WTC11 (cell line): ENCODE measurements at regions not wholly inside any gene's neighbourhood (a gene's known extent, or its start where the extent isn't known, plus 50 kb on each side); places are given as distances from the start of the nearest gene placed in this dataset.

ENCODE experiments used
- ATAC-seq: fragments of 200-7000 bp; cut with Tn5 transposase; 2 replicates; pipeline ENCODE4 v1.10.0; 2021; ENCODE audit warnings: mild to moderate bottlenecking, moderate library complexity
- CTCF ChIA-PET: fragments of 300-600 bp; sonication (Branson Sonifier 250); formaldehyde crosslinking; loops from one replicate; lab custom pipeline; 2021; ENCODE audit warnings: antibody characterized with exemption; lab: Charles Lee
- POLR2A ChIA-PET: fragments of 350-600 bp; sonication (Branson Sonifier 250); formaldehyde crosslinking; loops from one replicate; lab custom pipeline; 2021; ENCODE audit warnings: antibody characterized with exemption; lab: Charles Lee
- DNase-seq: peaks from one replicate; pipeline ENCODE4 v3.0.0; 2021; ENCODE audit warnings: low spot score
- H3K27ac Mint-ChIP-seq: 2 replicates; pipeline ENCODE4 v1.8.0; 2021; ENCODE audit warnings: mixed read lengths
- H3K27me3 Mint-ChIP-seq: 2 replicates; pipeline ENCODE4 v1.8.0; 2021; ENCODE audit warnings: low read depth, mild to moderate bottlenecking, moderate library complexity, mixed read lengths
- H3K36me3 Mint-ChIP-seq: 2 replicates; pipeline ENCODE4 v1.8.0; 2021; ENCODE audit warnings: mixed read lengths
- H3K4me1 Mint-ChIP-seq: 2 replicates; pipeline ENCODE4 v1.8.0; 2022; ENCODE audit warnings: mixed read lengths
- H3K4me3 Mint-ChIP-seq: 2 replicates; pipeline ENCODE4 v1.8.0; 2021; ENCODE audit warnings: mild to moderate bottlenecking, moderate library complexity, mixed read lengths
- H3K9me3 Mint-ChIP-seq: 2 replicates; pipeline ENCODE4 v1.8.0; 2021; ENCODE audit warnings: mixed read lengths
- CREM ChIP-seq: sonication (generic); formaldehyde crosslinking; IDR thresholded peaks from 2 replicates; pipeline ENCODE4 v1.8.1; 2022; ENCODE audit warnings: mild to moderate bottlenecking, missing genetic modification reagents, moderate library complexity
- ESRRA ChIP-seq: sonication (generic); formaldehyde crosslinking; IDR thresholded peaks from 2 replicates; pipeline ENCODE4 v1.8.1; 2022; ENCODE audit warnings: mild to moderate bottlenecking, missing genetic modification reagents, borderline replicate concordance
- ETV6 ChIP-seq: sonication (generic); formaldehyde crosslinking; IDR thresholded peaks from 2 replicates; pipeline ENCODE4 v1.8.1; 2022; ENCODE audit warnings: mild to moderate bottlenecking, missing genetic modification reagents
- FOXJ3 ChIP-seq: sonication (generic); formaldehyde crosslinking; IDR thresholded peaks from 2 replicates; pipeline ENCODE4 v1.9.0; 2021; ENCODE audit warnings: missing genetic modification reagents, mild to moderate bottlenecking, borderline replicate concordance
- JAZF1 ChIP-seq: fragments of 250-450 bp; sonication (Bioruptor Pico); IDR thresholded peaks from 2 replicates; pipeline ENCODE4 v1.9.0; 2021; ENCODE audit warnings: moderate library complexity, mild to moderate bottlenecking, inconsistent platforms
- NFATC4 ChIP-seq: fragments of 250-450 bp; sonication (Bioruptor Pico); IDR thresholded peaks from 2 replicates; pipeline ENCODE4 v1.9.0; 2021; ENCODE audit warnings: mild to moderate bottlenecking
- NFE2L1 ChIP-seq: sonication (generic); formaldehyde crosslinking; IDR thresholded peaks from 2 replicates; pipeline ENCODE4 v1.8.1; 2023; ENCODE audit warnings: missing genetic modification reagents
- NR2C2 ChIP-seq: sonication (generic); formaldehyde crosslinking; IDR thresholded peaks from 2 replicates; pipeline ENCODE4 v1.8.0; 2022; ENCODE audit warnings: mild to moderate bottlenecking, missing genetic modification reagents
- OVOL2 ChIP-seq: fragments of 250-450 bp; sonication (Bioruptor Pico); IDR thresholded peaks from 2 replicates; pipeline ENCODE4 v1.9.0; 2021; ENCODE audit warnings: mild to moderate bottlenecking, borderline replicate concordance
- PRRX2 ChIP-seq: fragments of 250-450 bp; sonication (Bioruptor Pico); IDR thresholded peaks from 2 replicates; pipeline ENCODE4 v1.8.0; 2021; ENCODE audit warnings: mild to moderate bottlenecking
- SMAD4 ChIP-seq: sonication (generic); formaldehyde crosslinking; IDR thresholded peaks from 2 replicates; pipeline ENCODE4 v1.8.0; 2022; ENCODE audit warnings: mild to moderate bottlenecking, missing genetic modification reagents
- SOX15 ChIP-seq: fragments of 250-450 bp; sonication (Bioruptor Pico); IDR thresholded peaks from 2 replicates; pipeline ENCODE4 v1.9.0; 2021; ENCODE audit warnings: mild to moderate bottlenecking
- TEAD1 ChIP-seq: sonication (generic); formaldehyde crosslinking; IDR thresholded peaks from 2 replicates; pipeline ENCODE4 v1.8.0; 2022; ENCODE audit warnings: mild to moderate bottlenecking, missing genetic modification reagents
- TEAD4 ChIP-seq: sonication (generic); formaldehyde crosslinking; IDR thresholded peaks from 2 replicates; pipeline ENCODE4 v1.8.0; 2022; ENCODE audit warnings: mild to moderate bottlenecking, missing genetic modification reagents
- TP53 ChIP-seq: sonication (generic); formaldehyde crosslinking; IDR thresholded peaks from 2 replicates; pipeline ENCODE4 v1.8.1; 2023; ENCODE audit warnings: mild to moderate bottlenecking, missing genetic modification reagents
- ZNF232 ChIP-seq: sonication (generic); formaldehyde crosslinking; IDR thresholded peaks from 2 replicates; pipeline ENCODE4 v1.8.0; 2022; ENCODE audit warnings: mild to moderate bottlenecking, missing genetic modification reagents
- ZNF317 ChIP-seq: sonication (generic); formaldehyde crosslinking; IDR thresholded peaks from 2 replicates; pipeline ENCODE4 v1.8.1; 2023; ENCODE audit warnings: low read depth, mild to moderate bottlenecking, moderate library complexity, missing genetic modification reagents, borderline replicate concordance
- ZNF396 ChIP-seq: fragments of 250-450 bp; sonication (Bioruptor Pico); IDR thresholded peaks from 2 replicates; pipeline ENCODE4 v1.8.0; 2021; ENCODE audit warnings: mild to moderate bottlenecking, moderate library complexity, borderline replicate concordance
- ZNF671 ChIP-seq: fragments of 250-450 bp; sonication (Bioruptor Pico); IDR thresholded peaks from 2 replicates; pipeline ENCODE4 v1.8.0; 2021; ENCODE audit warnings: mild to moderate bottlenecking
- TF ChIP-seq, protein P1 (sequence below): sonication (generic); formaldehyde crosslinking; IDR thresholded peaks from 2 replicates; pipeline ENCODE4 v1.8.1; 2022; ENCODE audit warnings: mild to moderate bottlenecking, moderate library complexity, missing genetic modification reagents
- TF ChIP-seq, protein P2 (sequence below): sonication (generic); formaldehyde crosslinking; IDR thresholded peaks from 2 replicates; pipeline ENCODE4 v1.8.1; 2022; ENCODE audit warnings: mild to moderate bottlenecking, missing genetic modification reagents, moderate library complexity, borderline replicate concordance
- TF ChIP-seq, protein P3 (sequence below): sonication (generic); formaldehyde crosslinking; IDR thresholded peaks from 2 replicates; pipeline ENCODE4 v1.8.1; 2022; ENCODE audit warnings: low read depth, missing genetic modification reagents, borderline replicate concordance
- TF ChIP-seq, protein P4 (sequence below): sonication (generic); formaldehyde crosslinking; IDR thresholded peaks from 2 replicates; pipeline ENCODE4 v1.8.0; 2022; ENCODE audit warnings: mild to moderate bottlenecking, missing genetic modification reagents
- TF ChIP-seq, protein P5 (sequence below): fragments of 250-450 bp; sonication (Bioruptor Pico); IDR thresholded peaks from 2 replicates; pipeline ENCODE4 v1.9.0; 2021; ENCODE audit warnings: moderate library complexity, mild to moderate bottlenecking, inconsistent platforms, borderline replicate concordance
- TF ChIP-seq, protein P6 (sequence below): sonication (generic); formaldehyde crosslinking; IDR thresholded peaks from 2 replicates; pipeline ENCODE4 v1.8.0; 2022; ENCODE audit warnings: mild to moderate bottlenecking, missing genetic modification reagents
- TF ChIP-seq, protein P7 (sequence below): sonication (generic); formaldehyde crosslinking; IDR thresholded peaks from 2 replicates; pipeline ENCODE4 v1.8.0; 2023; ENCODE audit warnings: missing genetic modification reagents

DNA sequence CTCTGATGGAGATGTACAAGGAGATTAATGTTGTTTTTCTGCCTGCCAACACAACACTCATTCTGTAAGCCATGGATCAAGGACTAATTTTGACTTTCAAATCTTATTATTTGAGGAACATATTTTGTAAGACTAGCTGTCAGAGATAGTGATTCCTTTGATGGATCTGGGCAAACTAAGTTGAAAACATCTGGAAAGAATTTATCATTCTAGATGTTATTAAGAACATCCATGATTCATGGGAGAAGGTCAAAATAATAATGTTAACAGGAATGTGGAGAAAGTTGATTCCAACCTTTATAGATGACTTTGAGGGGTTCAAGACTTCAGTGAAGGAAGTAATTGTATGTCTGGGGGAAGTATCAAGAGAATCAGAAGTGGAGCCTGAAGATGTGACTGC, 196.8 kb downstream of the POSTN start (continued):
- TF ChIP-seq ZNF396 (CRISPR knock-in tag) (no peak), CREM (CRISPR knock-in tag) (no peak)
- TF ChIP-seq, protein P1, sequence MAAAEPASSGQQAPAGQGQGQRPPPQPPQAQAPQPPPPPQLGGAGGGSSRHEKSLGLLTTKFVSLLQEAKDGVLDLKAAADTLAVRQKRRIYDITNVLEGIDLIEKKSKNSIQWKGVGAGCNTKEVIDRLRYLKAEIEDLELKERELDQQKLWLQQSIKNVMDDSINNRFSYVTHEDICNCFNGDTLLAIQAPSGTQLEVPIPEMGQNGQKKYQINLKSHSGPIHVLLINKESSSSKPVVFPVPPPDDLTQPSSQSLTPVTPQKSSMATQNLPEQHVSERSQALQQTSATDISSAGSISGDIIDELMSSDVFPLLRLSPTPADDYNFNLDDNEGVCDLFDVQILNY (CRISPR knock-in tag): no peak

DNA sequence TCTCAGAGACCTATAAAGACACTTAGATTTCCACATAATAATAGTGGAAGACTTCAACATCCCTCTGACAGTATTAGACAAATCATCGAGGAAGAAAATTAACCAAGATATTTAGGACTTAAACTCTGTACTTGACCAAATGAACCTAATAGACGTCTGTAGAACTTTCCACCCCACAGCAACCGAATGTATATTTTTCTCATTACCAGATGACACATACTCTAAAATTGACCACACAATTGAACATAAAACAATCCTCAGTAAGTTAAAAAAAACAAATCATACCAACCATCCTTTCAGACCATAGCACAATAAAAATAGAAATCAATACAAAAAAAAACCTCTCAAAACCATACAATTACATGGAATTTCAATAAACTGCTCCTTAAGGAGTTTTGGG, 201.0 kb downstream of the POSTN start:
- peaks cover 16% of the 10 kb centered on the region for H3K9me3 Mint-ChIP-seq
- no peak overlapping the region for H3K4me3 Mint-ChIP-seq
- peaks cover 8% of the 10 kb centered on the region for H3K4me1 Mint-ChIP-seq
- CTCF ChIA-PET: no interaction called here
- POLR2A ChIA-PET: no interaction called here
- ATAC-seq: no peak
- no peaks in the 10 kb centered on the region for H3K27me3 Mint-ChIP-seq
- TF ChIP-seq ZNF317 (CRISPR knock-in tag): no peak
- TF ChIP-seq FOXJ3 (CRISPR knock-in tag): no peak
- no peak for TF ChIP-seq OVOL2
- TF ChIP-seq, protein P2, sequence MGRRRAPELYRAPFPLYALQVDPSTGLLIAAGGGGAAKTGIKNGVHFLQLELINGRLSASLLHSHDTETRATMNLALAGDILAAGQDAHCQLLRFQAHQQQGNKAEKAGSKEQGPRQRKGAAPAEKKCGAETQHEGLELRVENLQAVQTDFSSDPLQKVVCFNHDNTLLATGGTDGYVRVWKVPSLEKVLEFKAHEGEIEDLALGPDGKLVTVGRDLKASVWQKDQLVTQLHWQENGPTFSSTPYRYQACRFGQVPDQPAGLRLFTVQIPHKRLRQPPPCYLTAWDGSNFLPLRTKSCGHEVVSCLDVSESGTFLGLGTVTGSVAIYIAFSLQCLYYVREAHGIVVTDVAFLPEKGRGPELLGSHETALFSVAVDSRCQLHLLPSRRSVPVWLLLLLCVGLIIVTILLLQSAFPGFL (CRISPR knock-in tag): no peak
- no peak for TF ChIP-seq TEAD1 (CRISPR knock-in tag)
- no peak for TF ChIP-seq SMAD4 (CRISPR knock-in tag)
- no peak for TF ChIP-seq ETV6
- TF ChIP-seq, protein P3, sequence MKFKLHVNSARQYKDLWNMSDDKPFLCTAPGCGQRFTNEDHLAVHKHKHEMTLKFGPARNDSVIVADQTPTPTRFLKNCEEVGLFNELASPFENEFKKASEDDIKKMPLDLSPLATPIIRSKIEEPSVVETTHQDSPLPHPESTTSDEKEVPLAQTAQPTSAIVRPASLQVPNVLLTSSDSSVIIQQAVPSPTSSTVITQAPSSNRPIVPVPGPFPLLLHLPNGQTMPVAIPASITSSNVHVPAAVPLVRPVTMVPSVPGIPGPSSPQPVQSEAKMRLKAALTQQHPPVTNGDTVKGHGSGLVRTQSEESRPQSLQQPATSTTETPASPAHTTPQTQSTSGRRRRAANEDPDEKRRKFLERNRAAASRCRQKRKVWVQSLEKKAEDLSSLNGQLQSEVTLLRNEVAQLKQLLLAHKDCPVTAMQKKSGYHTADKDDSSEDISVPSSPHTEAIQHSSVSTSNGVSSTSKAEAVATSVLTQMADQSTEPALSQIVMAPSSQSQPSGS: no peak
- TF ChIP-seq ESRRA (CRISPR knock-in tag): no peak
- no peak for TF ChIP-seq NR2C2
- TF ChIP-seq NFATC4 (CRISPR knock-in tag): no peak
- TF ChIP-seq, protein P4, sequence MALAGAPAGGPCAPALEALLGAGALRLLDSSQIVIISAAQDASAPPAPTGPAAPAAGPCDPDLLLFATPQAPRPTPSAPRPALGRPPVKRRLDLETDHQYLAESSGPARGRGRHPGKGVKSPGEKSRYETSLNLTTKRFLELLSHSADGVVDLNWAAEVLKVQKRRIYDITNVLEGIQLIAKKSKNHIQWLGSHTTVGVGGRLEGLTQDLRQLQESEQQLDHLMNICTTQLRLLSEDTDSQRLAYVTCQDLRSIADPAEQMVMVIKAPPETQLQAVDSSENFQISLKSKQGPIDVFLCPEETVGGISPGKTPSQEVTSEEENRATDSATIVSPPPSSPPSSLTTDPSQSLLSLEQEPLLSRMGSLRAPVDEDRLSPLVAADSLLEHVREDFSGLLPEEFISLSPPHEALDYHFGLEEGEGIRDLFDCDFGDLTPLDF (CRISPR knock-in tag): no peak
- TF ChIP-seq NFE2L1 (CRISPR knock-in tag): no peak
- TF ChIP-seq, protein P1 (CRISPR knock-in tag): no peak
- TF ChIP-seq SOX15 (CRISPR knock-in tag): no peak
- TF ChIP-seq TP53 (CRISPR knock-in tag): no peak
- TF ChIP-seq, protein P5, sequence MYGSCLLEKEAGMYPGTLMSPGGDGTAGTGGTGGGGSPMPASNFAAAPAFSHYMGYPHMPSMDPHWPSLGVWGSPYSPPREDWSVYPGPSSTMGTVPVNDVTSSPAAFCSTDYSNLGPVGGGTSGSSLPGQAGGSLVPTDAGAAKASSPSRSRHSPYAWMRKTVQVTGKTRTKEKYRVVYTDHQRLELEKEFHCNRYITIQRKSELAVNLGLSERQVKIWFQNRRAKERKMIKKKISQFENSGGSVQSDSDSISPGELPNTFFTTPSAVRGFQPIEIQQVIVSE: no peak
- TF ChIP-seq, all 79 proteins: peak for 0
- no peaks in the 10 kb centered on the region for H3K36me3 Mint-ChIP-seq
- H3K27ac Mint-ChIP-seq: no peak overlapping the region
- no peak for DNase-seq

DNA sequence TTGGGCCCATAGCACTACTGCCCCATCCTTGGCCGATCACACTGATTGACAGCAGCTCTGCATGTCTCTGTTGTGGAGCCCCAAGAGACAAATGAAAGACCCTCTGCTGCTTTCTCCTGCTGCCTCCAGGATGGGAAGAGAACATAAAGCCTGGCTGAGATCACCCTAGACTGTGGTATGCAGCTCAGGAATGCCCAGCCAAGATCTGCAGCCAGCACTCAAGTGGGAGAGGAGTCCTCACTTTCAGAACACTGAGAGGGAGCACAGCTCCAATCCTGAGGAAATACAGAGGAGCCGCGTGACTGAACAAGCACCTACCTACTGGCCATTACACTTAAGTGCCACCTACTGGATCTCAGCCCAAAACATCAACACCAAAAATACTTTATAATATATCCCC, 203.0 kb downstream of the POSTN start:
- H3K4me3 Mint-ChIP-seq: no peak overlapping the region
- DNase-seq: no peak
- TF ChIP-seq OVOL2: no peak
- TF ChIP-seq NR2C2: no peak
- TF ChIP-seq, protein P6, sequence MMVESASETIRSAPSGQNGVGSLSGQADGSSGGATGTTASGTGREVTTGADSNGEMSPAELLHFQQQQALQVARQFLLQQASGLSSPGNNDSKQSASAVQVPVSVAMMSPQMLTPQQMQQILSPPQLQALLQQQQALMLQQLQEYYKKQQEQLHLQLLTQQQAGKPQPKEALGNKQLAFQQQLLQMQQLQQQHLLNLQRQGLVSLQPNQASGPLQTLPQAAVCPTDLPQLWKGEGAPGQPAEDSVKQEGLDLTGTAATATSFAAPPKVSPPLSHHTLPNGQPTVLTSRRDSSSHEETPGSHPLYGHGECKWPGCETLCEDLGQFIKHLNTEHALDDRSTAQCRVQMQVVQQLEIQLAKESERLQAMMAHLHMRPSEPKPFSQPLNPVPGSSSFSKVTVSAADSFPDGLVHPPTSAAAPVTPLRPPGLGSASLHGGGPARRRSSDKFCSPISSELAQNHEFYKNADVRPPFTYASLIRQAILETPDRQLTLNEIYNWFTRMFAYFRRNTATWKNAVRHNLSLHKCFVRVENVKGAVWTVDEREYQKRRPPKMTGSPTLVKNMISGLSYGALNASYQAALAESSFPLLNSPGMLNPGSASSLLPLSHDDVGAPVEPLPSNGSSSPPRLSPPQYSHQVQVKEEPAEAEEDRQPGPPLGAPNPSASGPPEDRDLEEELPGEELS (CRISPR knock-in tag): no peak
- TF ChIP-seq JAZF1: no peak
- TF ChIP-seq, protein P7, sequence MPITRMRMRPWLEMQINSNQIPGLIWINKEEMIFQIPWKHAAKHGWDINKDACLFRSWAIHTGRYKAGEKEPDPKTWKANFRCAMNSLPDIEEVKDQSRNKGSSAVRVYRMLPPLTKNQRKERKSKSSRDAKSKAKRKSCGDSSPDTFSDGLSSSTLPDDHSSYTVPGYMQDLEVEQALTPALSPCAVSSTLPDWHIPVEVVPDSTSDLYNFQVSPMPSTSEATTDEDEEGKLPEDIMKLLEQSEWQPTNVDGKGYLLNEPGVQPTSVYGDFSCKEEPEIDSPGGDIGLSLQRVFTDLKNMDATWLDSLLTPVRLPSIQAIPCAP (CRISPR knock-in tag): no peak
- TF ChIP-seq, protein P4 (CRISPR knock-in tag): no peak
- TF ChIP-seq ZNF232 (CRISPR knock-in tag): no peak
- TF ChIP-seq PRRX2 (CRISPR knock-in tag): no peak
- TF ChIP-seq ZNF671: no peak
- TF ChIP-seq TEAD4 (CRISPR knock-in tag): no peak

More for the DNA sequence above, 203.0 kb downstream of the POSTN start:
- 0 out of 2 replicates have a peak, but pooled peaks cover 8% of the 10 kb centered on the region for H3K9me3 Mint-ChIP-seq
- ATAC-seq: peak; percentile 78
- H3K27ac Mint-ChIP-seq: no peak overlapping the region
- CTCF ChIA-PET: interaction anchor here (1.2 kb wide), 1 partner anchor 63 kb away, joined by 3 read pairs; no protein-coding TSS in a partner anchor
- peaks cover 8% of the 10 kb centered on the region for H3K4me1 Mint-ChIP-seq
- POLR2A ChIA-PET: no interaction called here
- no peaks in the 10 kb centered on the region for H3K27me3 Mint-ChIP-seq
- H3K36me3 Mint-ChIP-seq: no peaks in the 10 kb centered on the region
